Occipital lobe (tissue), 1 donor: ENCODE measurements at regions not wholly inside any gene's neighbourhood (a gene's known extent, or its start where the extent isn't known, plus 50 kb on each side); places are given as distances from the start of the nearest gene placed in this dataset.
"Not testable (repeated sequence)": the region's sequence is repeated elsewhere in the genome, so short reads cannot be mapped to it uniquely, and the experiment has no call there.

Experiments used
- DNase-seq: peaks from one replicate; lab custom pipeline; 2025; lab: John Stamatoyannopoulos, UW

GRCh38 chr2:122061206-122061605 is 305.8 kb downstream of the TSN start:
- DNase-seq = no peak

DNA sequence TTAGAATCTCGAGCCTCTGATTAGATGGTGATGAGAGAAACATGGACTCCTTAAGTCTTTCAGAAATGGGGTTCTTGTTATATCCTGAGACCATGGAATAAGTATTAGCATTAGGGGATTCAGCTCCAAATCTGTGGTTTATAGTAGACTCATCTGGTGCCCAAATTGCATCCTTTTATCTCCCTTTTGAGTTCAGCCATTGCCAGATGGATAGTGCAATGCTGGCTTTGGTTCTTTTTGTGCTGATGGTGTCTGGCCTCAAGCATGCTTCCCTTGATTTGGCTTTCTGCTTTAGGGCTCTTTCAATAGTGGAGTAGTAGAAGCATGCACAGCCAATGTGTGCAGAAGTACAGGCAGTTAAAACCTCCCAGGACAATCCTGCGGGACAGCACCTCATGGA is 306.4 kb downstream of the TSN start:
- DNase-seq = no peak

DNA sequence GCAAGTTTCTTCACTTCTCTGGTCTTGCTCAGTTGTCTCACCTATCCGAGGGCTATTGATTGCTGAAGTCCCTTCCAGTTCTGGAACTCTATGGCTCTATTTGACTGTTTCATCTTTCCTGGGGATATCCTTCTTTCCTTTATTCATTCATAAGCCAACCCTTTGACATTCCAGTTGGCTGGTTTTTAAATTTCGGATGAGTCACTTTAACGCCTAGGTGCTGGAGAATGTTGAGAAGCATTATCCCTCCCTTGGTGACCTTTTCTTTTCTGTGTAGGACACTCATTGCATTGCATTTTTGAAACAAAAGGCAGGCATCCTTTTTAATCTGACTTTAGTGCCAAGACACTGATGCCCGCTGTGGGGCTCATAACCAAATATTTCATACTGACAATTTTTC is 307.1 kb downstream of the TSN start:
- no peak for DNase-seq

DNA sequence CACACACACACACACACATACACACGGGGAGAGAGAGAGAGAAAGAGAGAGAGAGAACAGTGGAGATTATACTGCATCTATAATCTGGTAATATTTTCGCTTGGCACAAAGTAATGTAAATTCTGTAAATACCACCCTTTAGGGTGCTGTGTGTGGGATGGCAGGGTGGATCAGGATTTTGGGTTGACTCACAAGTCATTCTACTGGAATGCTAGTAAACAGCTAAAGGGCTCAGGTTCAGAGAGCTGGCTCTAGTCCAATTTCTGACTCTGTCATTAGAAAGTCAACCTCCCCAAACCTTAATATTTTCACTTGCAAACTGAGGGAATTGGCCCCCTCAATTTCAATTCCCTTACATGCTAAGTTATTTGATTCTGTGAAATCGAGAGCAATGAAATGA is 308.3 kb downstream of the TSN start:
- DNase-seq = no peak

DNA sequence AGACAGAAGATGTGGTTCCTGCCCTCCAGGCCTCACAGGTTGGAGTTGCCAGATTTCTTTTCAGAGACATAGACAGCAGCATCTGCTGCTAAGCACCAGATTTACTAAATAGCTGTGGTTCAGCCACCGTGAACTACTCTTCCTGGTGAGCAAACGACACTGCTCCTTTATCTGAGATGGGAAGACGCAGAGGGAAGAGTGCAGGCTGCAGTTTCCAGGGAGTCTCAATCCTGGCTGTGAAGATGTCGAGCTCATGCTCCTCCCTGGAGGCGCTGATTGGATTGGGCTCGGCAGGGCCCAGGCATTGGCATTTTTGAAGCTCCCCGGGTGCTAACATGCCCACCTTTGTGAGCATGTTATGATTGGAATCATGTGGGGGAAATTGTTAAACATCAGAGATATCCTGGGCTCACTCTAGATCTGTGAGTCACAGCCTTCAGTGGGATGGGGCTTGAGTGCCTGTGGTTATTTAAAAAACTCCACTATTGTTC is 314.8 kb downstream of the TSN start:
- DNase-seq = no peak

DNA sequence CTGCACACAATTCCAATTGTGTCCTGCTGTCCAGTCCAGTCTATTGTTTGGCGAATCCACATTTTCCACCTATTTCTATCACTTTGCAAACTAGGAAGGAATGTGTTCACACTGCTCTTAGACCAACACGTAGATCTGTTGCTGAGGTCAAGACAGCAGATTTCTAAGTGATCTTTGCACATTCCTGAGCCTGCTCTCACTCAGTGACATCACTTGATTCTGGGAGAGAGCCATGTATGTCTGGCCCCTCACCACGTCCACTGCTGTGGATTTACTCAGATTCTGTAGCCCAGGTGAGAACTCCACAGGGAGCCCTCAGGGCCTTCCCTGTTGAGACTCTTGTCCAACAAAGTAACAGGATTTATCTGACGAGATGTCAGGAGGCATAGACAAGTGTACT is 317.2 kb downstream of the TSN start:
- DNase-seq = no peak

GRCh38 chr2:122074201-122074600 is 318.8 kb downstream of the TSN start:
- DNase-seq = no peak

DNA sequence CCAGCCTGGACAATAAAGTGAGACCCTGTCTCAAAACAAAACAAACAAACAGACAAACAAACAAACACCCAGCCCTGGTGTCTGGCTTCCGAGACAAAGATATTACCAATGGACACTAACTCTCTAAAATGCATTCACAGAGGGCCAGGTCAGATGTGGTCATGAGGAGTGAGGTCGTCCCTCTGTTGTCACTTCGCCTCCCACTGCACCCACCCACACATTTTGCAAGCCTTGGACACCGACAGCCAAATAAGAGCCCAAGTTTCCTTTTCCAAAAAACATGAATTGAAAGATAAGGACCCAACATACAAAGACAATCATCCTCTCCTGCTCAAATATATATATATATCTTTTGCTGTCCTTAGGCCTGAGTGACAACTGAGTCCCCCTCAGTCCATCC is 319.9 kb downstream of the TSN start:
- DNase-seq = no peak

GRCh38 chr2:122077114-122077513 is 321.7 kb downstream of the TSN start:
- no peak for DNase-seq

DNA sequence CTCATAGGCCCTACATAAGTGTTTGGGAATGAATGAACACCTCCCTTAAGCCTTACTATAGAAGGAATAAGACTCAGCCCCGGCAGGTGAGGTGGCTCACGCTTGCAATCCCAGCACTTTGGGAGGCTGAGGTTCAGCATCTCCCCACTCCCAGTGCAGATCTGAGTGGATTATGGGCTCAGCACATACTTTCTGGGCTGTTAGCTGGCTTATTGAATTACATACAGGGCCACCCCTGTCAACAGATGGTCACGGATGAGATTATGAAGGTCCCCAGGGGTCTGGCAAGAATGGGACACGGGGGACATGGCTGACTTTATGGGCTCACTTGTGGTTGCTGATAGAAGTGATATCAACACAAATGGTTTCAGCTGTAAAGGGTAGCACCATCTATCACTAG is 322.3 kb downstream of the TSN start:
- no peak for DNase-seq

GRCh38 chr2:122078451-122078850 is 323.0 kb downstream of the TSN start:
- DNase-seq = no peak

DNA sequence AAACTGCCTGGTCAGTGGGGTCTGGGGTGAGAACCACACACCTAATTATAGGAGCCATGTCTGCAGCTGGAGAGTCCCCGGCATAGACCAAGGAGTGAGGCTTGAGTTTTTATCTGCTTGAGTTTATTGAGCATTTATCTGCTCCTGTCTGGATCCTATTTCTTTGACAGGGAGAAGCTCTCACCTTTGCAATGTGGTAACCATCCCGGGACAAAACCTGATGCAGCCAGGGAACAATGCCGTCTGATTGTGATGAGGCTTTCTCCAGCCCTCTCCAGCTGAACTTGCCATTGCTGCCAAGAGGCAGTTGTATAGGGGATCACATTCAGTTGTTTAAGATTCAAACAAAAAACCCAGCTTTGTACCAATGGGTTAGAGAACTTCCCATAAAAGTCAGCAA is 324.4 kb downstream of the TSN start:
- DNase-seq = no peak

DNA sequence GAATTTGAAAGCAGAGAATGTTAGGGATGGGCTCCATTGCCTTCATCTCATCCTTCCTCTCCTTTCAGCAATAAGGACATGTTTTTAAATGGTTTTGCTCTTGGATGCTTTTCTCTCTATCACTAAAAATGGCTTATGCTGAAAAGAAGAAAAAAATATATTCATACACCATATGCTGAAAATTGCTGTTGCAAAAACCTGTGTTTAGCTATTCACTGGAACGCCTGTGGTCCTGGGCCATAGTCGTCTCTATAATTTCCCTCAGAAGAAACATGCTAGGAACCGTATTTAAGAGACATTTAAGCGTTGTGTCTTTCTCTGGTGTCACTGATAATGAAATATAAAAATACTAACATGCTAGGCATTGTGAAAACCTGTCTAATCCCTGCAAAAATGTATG is 324.9 kb downstream of the TSN start:
- no peak for DNase-seq

- DNase-seq = no peak
Observed at GRCh38 chr2:122080871-122081270, 325.4 kb downstream of the TSN start.

DNA sequence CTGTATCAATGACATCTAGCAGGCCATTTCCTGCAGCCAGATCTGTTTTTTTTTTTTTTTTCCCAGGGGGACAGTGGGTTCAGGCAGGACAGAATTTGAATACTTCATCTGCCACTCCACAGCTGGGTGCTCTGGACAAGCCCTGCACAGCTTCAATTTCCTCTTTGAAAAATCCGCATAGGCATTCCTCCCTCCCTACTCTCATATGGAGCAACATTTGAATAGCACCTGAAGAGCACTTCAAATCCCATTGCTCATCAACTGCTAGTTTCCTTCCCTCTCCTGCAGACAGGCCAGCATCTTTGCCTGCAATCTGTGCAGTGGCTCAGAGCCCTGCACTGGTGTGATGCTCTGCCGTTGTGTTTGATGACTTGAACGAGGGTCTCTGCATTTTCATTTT is 326.3 kb downstream of the TSN start:
- no peak for DNase-seq

DNA sequence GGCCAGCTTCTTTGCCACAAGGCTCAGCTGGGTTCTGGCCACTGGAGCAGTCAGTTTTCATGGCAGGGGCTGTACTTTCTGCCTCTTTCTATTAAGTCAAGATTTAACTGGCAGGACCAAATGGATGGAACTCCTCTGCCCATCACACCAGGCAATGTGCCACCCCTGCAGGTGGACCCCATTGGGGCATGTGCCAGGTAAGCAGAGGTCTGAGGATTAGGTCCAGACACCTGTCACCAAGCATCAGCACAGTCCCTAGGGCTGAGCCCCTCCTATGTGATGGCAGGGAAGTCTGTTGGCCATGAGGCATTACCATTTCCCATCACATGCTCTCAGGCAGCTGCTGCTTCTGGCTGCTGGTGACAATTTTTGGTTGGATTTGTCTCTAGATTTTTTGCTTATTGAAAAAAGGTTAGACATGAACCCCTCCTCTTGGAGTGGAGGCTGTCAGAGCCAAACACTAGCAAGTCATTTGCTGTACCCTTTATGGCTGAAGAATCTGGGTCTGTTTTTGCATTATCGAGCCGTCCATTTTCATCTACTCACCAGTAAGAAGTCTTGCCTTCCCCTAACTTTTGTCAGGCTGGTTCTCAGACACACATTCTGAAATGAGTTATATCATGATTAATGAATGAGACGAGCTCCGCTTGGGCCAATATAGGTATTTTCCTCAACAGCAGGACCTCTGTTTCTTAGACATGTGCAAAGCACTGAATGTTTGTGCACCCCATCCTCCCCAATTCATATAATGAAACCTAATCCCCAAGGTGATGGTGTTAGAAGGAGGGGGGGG is 328.0 kb downstream of the TSN start:
- DNase-seq = no peak

- not testable (repeated sequence) for DNase-seq
Observed at GRCh38 chr2:122085672-122086071, 330.2 kb downstream of the TSN start.

- no peak for DNase-seq
Observed at GRCh38 chr2:122094557-122094956, 339.1 kb downstream of the TSN start.

DNA sequence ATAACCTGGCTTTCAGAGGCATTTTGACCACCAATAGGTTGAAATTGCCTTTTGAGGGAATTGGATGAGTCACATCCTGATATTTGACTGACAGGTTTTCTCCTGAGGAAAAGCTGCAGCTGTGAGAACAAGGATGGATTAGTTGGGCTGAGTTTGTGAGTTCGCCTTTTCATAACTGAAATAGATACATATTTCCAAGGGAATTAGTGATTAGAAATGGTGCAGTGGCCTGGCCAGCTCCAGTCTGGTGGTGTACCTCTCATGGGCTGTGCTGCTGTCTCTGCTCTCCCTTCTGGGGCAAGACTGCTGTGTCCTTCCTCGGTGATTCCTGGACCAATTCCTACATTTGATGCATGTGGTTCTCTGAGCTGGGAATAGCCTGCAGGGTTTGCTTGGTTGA is 341.3 kb downstream of the TSN start:
- no peak for DNase-seq

- DNase-seq = no peak
Observed at GRCh38 chr2:122098306-122098705, 342.9 kb downstream of the TSN start.

DNA sequence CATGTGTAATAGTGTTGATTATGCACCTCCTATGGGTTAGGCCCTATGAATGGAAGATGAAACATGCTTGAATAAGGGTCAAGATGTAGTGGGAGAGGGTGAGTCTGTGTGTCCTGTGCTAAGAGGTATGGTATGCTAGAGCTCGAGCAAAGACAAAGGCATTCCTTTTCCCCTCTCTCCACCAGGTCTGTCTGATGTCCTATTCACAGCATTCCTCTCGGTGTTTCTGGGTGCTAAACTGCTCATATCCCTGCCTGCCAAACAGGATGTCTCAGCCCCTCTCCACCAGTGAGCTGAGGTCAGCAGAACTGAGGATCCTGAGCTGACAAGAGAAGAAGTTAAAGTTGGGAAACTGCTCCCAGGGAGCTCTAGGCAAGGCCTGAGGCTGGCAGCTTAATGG is 344.9 kb downstream of the TSN start:
- DNase-seq = no peak

GRCh38 chr2:122100756-122101155 is 345.3 kb downstream of the TSN start:
- DNase-seq = no peak

GRCh38 chr2:122101319-122101718 is 345.9 kb downstream of the TSN start:
- DNase-seq = no peak
